ENCODE measurements at regions not wholly inside any gene's neighbourhood (a gene's known extent, or its start where the extent isn't known, plus 50 kb on each side); places are given as distances from the start of the nearest gene placed in this dataset.
"Not testable (repeated sequence)": the region's sequence is repeated elsewhere in the genome, so short reads cannot be mapped to it uniquely, and the experiment has no call there.

- no peak for DNase-seq
Measured at GRCh38 chr4:91840359-91840758, 463.4 kb upstream of the GRID2 start.

- no peak for DNase-seq
Measured at GRCh38 chr4:91846233-91846632, 457.5 kb upstream of the GRID2 start.

DNA sequence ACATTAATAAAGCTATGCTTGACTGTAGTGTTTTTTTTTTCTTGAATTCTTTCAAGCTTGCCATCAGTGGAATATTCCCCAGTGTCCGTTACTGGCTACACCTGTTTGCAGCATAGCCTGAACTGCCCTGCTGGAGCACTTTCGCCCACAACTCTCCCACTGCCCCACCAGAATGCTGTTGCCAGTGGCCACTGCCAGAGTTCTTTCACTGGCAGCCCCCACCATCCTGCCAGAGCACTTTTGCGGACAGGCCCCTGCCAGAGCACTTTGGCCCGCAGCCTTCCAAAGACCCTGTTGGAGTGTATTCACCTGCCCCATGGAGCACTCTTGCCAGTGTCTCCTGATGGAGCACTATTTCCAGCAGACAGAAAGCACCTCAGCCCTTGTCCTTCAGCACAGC is 452.3 kb upstream of the GRID2 start:
- DNase-seq = no peak

DNA sequence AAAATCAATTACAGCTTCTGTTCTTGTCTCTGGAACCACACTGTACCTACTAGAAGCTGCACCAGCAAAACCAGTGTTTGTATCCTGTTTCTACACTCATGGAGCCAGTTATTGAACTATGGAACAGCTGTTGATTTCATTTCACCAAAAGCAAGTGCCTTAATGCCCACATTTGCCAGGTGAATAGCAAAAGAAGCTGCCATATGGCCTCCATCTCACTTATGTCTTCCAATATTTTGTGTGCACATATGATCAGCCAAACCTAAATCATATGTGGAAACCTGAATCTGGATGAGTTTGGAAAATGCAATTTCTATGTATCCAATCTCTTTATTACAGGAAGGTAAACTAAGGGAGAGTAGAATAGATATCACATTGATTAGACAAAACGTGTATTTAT is 415.8 kb upstream of the GRID2 start:
- no peak for DNase-seq

GRCh38 chr4:91891217-91891616 is 412.5 kb upstream of the GRID2 start:
- not testable (repeated sequence) for DNase-seq

DNA sequence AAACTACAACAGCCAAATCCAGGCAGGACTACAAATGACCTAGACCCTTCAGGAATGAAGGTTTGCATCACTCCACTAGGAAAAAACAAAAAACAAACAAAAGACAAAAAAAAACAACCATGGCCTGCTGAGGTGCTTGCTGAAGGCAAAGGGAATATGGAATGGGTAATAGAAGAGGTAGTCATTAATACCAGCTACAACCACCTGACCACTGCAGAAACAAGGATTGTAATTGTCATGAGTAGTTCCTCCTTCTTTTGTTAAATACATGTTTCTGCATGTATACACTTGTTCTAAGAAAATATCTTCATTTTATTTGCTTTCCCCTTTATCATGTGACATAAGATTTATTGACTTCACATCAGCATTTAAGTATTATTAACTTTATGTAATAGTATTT is 409.8 kb upstream of the GRID2 start:
- DNase-seq = no peak

- DNase-seq = no peak
Measured at GRCh38 chr4:91904556-91904955, 399.2 kb upstream of the GRID2 start.

GRCh38 chr4:91909963-91910362 is 393.8 kb upstream of the GRID2 start:
- no peak for DNase-seq

DNA sequence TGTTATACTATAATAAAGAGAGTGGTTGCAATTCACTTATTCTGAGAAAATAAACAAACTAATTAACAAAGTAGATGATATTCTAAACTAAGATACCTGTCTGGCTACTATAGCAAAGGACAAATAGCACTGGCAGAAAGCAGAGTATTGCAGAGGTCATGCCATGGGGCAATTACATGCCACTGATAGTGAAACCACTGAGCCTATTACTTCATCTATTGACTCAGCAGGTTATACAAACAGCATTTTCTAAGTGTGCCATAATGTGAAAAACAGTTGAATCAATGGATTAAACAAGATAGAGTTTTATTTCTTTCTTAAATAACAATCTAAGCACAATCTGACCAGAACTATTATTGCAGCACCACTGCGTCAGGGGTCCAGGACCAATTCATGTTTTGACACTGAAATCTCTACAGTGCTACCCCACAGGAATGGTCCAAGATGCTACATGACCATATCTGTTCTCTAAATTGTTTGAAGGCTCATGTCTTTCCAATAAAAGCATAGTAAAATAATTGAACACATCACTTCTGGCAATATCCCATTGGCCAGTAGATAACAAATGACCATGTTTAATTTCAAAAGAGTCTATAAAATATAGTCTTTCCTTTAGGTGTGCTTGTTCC is 389.5 kb upstream of the GRID2 start:
- no peak for DNase-seq

- DNase-seq = no peak
Measured at GRCh38 chr4:91916219-91916618, 387.5 kb upstream of the GRID2 start.

DNA sequence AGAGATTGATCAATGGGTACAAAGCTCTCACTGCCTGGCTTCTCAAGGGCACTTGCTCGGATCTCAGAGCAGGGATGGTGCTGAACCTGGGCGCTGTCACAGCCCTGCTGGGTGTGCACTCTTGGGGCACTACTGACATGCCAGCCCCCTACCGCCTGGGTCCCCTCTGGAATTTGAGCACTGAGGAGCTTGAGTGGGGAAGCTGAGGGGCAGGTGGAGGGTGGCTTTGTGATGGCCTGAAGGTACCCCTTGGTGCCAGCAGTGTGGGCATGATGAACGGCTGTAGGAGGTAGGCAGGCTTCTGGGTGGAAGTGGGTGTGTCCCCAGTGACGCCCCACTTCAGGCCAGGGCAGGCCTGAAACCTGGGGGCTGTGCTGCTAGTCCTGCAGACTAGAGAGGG is 379.1 kb upstream of the GRID2 start:
- no peak for DNase-seq

DNA sequence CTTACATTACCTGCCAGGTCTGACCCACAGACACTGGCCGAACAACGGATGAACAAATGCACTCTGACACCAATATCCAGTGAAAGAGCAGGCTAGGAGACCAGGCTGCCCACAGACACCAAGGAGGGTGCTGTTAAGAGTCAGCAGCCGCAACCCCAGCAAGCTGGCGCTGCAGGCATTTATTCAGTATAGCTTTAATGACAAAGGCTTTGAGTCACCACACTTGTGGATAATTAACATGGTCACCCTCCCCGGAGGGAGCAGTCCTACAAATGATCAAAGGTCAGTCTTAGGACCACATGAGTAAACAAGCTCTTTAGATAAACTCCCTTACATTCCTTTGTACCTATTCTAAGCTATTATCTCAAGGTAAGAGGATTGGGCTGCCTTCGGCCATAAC is 368.5 kb upstream of the GRID2 start:
- DNase-seq = no peak

GRCh38 chr4:91936311-91936710 is 367.5 kb upstream of the GRID2 start:
- DNase-seq = no peak

DNA sequence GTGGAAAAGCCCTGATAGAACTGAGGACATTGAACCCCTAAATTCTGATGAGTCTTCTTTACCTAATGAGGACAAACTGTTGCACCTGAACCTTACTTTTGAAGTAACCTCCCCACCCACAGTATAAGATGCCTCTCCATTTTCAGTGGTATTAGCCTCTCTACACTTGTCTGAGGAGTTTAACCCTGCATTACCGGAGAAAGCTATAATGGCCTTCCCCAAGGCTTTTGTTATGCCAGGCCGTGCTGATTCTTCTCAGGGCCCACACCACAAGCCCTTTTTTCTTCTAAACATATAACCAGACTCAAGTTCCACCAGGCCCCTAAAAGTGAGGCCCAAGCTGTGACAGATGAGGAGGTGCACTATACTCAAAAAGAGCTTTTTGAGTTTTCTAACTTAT is 345.8 kb upstream of the GRID2 start:
- DNase-seq = no peak

- DNase-seq = no peak
Measured at GRCh38 chr4:91958596-91958995, 345.2 kb upstream of the GRID2 start.

DNA sequence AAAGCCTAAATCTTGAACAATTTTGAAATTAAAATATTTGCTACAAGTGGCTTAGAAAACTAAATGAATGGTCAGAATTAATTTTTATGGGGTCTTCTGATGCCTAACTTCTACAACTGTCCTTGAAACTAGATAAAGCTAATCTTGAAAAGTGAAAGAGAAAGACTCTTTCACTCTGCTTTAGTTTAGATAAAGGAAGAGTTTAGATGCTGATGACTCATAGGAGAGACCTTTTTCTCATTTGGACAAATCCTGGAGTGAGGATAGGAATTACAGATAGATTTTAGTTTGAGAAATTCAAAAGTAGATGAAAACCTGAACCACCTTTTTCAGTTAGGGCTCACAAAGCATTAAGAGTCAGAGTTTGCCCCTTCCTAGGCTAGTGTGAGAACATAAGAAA is 342.3 kb upstream of the GRID2 start:
- no peak for DNase-seq

- no peak for DNase-seq
Measured at GRCh38 chr4:91963486-91963885, 340.3 kb upstream of the GRID2 start.

DNA sequence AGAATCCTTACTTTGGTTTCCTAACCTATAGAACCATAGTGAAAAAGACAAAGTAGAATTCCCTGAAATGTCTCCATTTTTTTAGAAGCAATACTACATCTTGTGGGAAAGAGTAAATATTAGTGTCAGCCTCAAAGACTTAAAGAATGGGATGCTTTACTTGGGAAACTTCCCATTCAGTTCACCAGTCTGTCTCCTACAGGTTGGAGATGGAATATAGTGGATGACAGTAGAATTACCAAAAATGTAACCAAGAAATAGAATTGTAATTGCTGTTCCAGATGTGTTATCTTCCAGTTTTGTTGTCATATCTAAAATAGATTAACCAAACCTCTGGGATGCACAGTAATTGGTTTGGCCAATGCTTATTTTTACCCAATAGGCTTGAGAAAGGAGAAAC is 338.6 kb upstream of the GRID2 start:
- no peak for DNase-seq

GRCh38 chr4:91973479-91974153 is 330.1 kb upstream of the GRID2 start:
- DNase-seq = no peak

DNA sequence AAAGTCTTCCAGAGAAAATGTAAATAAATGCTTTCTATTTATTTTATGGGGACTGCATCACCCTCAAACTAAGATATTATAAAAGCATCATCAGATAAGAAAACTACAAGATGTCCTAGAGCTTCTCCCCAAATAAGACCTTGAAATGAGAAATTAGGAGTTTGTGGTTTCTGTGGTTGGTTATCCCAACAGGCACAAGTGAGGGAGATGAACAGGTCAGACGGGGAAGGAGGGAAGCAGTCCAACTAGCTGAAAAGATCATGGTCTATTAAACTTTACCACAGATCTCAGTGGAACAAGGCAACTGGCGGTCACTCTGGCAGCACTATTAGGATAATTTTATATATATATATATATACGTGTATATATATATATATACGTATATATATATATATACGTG is 319.3 kb upstream of the GRID2 start:
- DNase-seq = no peak

DNA sequence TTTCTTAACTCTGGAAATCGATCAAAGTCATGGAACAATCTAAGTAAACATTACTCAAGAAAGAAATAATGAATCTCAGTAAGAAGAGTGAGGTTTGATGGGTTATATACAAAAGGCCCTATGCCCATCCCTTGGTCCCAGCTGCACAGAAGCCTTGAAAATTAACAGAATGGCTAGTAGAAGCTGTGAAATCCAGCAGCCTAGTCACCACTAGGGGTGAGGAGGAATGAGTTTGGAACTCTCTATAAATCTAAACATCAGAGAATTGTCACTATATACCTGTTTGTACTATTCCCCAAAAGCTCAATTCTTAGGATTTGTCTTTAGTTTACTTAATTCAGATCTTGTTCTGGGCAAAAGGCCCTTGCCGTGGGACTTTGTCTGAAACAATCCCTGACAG is 313.9 kb upstream of the GRID2 start:
- DNase-seq = no peak

DNA sequence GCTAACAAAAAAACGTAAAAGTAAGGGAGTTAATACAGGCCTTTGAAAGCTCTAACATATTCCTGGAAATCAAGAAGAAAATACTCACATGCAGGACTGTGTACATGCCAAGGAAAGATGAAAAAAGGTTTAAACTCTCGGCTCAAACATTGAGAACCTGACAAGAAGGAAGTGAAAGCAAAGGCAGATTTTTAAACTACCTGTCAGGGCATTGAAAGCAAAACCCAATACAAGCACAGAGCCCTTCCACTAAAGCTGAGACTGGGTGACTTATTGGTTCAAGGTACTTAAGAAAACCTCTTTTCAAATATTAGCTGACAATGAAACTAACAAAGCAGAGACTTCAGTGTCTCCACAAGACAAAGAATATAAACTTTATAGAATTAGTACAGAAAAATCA is 313.0 kb upstream of the GRID2 start:
- DNase-seq = no peak

DNA sequence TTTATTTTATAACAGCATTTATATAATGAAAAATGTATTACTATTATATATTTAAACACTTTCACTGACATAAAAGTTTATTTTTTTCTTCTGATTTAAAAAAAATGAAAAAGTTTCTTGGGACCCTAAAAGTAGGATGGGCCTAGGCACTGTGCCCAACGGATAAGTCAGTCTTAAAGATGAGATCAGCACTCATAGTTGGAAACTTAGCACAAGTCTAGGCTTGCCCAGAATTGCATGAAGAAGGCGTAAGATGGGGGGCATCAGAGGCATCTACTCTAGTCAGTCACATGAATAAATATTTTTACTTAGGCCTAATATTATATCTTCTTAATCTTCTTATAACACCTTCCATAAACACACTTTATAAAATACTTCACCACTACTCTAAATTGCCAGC is 306.7 kb upstream of the GRID2 start:
- no peak for DNase-seq

DNA sequence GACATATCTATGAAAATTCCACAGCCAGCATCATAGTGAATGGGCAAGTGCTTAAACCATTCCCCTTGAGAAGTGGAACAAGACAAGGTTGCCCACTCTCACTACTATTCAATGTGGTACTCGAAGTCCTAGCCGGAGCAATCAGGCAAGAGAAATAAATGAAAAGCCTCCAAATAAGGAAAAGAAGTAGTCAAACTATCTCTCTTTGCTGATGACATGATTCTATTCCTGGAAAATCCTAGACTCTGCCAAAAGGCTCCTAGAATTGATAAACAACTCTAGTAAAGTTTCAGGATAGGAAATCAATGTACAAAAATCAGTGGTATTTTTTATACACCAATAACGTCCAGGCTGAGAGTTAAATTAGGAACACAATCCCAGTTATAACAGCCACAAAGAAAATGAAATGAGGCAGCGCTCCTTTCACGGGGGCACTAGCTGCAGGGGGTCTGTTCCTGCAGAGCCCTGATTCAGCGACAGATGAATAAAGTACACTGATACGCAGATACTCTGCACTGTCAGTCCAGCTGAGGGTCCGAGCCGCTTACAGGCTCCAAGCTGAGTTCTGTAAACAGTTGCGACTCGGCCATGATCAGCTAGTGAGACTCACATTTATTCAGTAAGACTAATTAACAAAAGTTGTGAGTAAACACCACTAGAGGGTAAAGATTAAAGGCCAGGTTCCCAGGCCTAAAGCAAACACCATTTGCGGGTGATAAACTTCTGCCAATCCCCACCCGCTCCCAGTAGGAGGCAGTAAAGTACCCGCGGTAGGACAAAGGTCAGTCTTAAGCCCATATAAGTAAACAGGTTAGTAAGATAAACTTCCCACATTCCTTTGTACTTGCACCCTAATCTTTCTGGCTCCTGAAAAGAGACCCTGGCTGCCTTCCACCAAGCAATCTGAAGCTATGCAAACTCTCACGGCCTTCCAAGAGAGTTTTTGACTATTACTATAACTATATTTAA is 290.6 kb upstream of the GRID2 start:
- no peak for DNase-seq
